ENCODE measurements at regions not wholly inside any gene's neighbourhood (a gene's known extent, or its start where the extent isn't known, plus 50 kb on each side); places are given as distances from the start of the nearest gene placed in this dataset.

DNA sequence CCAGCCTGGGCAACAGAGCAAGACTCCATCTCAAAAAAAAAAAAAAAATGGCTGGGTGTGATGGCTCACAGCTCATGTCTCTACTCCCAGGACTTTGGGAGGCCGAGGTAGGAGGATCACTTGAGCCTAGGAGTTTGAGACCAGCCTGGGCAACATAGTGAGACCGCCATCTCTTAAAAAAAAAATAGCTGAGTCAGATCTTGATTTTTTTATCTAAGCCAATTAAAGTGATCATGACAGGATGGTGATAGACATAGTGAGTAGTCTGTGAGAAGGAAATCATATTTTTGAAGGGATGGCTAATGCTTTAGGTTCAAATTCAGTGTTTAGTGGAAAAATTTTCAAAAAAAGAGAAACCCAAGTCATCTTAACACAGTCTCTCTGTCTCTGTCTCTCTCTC, 114.6 kb upstream of the JARID2 start:
- Histone ChIP-seq H3K4me3 (ENCODE audit: low read depth, low read length) (no peak overlapping the region), H3K27me3 (ENCODE audit: control insufficient read depth, insufficient read depth, low read length) (no peaks in the 10 kb centered on the region), H3K36me3 (ENCODE audit: control insufficient read depth, insufficient read depth, low read length) (no peaks in the 10 kb centered on the region)
- TF ChIP-seq, protein P1, sequence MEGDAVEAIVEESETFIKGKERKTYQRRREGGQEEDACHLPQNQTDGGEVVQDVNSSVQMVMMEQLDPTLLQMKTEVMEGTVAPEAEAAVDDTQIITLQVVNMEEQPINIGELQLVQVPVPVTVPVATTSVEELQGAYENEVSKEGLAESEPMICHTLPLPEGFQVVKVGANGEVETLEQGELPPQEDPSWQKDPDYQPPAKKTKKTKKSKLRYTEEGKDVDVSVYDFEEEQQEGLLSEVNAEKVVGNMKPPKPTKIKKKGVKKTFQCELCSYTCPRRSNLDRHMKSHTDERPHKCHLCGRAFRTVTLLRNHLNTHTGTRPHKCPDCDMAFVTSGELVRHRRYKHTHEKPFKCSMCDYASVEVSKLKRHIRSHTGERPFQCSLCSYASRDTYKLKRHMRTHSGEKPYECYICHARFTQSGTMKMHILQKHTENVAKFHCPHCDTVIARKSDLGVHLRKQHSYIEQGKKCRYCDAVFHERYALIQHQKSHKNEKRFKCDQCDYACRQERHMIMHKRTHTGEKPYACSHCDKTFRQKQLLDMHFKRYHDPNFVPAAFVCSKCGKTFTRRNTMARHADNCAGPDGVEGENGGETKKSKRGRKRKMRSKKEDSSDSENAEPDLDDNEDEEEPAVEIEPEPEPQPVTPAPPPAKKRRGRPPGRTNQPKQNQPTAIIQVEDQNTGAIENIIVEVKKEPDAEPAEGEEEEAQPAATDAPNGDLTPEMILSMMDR (IDR thresholded peaks at IDR 0.05; ENCODE audit: insufficient read depth, low read length, severe bottlenecking): no peak
- no peak for FAIRE-seq
- no peak for DNase-seq (ENCODE audit: low read depth)

DNA sequence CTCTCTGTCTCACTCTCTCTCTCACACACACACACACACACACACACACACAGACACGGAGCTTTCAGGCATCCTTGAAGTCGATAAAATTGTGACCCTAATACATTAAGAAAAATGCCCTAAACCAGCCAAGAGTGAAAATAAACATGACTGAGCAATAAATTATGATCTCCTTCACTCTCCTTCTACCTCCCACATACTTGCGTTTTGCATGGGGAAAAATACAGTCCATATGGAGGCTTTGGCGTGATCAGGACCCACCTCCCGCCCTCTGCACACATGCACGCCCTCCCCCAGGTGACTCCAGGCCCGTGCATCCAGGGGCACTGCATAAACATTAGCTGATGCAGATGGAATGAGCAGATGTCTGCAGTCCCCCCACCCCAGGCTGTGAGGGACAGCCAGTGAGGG, 114.2 kb upstream of the JARID2 start:
- no peak for FAIRE-seq

DNA sequence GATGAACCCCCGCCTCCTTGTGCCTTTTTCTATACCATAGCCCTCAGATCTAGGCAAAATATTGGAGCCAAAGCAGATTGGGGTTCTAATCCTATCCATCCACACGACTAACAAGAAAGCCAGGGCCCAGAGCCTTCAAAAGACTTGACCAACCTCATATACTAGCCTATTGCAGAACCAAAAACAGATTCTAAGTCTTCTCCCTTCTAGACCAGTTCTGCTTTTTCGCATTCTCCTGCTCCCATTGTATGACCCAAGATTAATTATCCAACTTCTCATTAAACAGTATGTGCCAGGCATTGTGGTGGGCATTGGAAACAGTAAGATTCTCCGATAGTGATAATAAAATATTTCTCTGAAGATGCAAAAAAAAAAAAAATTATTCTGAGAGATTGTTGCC, 113.7 kb upstream of the JARID2 start:
- Histone ChIP-seq H3K4me3 (ENCODE audit: low read depth, low read length) (no peak overlapping the region), H3K36me3 (ENCODE audit: control insufficient read depth, insufficient read depth, low read length) (no peaks in the 10 kb centered on the region), H3K27me3 (ENCODE audit: control insufficient read depth, insufficient read depth, low read length) (no peaks in the 10 kb centered on the region)
- FAIRE-seq (no peak), DNase-seq (ENCODE audit: low read depth) (no peak)
- TF ChIP-seq, protein P1 (IDR thresholded peaks at IDR 0.05; ENCODE audit: insufficient read depth, low read length, severe bottlenecking): no peak

More for the DNA sequence above, 114.2 kb upstream of the JARID2 start:
- no peak for DNase-seq (ENCODE audit: low read depth)
- TF ChIP-seq, protein P1 (IDR thresholded peaks at IDR 0.05; ENCODE audit: insufficient read depth, low read length, severe bottlenecking): no peak
- Histone ChIP-seq H3K36me3 (ENCODE audit: control insufficient read depth, insufficient read depth, low read length) (no peaks in the 10 kb centered on the region), H3K4me3 (ENCODE audit: low read depth, low read length) (no peak overlapping the region), H3K27me3 (ENCODE audit: control insufficient read depth, insufficient read depth, low read length) (no peaks in the 10 kb centered on the region)

DNA sequence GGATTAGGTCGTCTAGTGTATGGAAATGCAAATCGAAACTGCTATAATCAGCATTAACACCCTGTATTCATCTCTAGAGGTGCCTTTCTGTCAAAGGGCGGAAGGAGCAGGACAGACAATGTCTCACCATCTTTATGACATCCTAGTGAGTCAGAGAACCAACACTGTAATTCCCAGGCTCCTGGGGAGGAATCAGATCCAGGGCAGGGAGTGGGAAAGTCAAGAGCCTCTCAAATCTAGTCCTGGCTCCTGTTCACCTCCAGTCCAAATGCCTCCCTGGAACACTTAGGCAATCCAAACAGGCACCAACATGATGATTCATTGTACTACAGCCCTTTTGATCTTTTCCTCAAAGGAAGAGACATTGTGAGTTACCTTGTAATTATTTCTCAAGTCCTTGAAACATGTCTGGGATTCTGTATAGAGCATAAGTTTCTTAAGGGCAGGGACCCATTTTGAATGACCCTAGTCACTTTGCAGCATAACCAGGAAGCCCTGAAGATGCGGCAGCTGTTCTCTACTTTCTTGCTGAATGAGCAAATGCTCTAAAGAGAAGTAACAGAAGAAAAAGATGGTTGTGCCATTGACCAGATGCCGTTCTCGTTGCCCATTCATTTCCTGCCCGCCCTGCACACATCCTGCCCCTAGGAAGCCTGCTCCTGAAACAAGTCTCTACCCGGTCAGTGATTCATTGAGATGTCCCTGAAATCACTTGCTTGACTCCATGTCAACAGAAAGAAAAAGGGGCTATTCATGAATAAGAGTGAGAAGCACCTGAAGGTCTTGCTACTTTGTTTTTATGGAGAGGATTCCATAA, 112.8 kb upstream of the JARID2 start:
- Histone ChIP-seq H3K36me3 (ENCODE audit: control insufficient read depth, insufficient read depth, low read length) (no peaks in the 10 kb centered on the region), H3K27me3 (ENCODE audit: control insufficient read depth, insufficient read depth, low read length) (no peaks in the 10 kb centered on the region), H3K4me3 (ENCODE audit: low read depth, low read length) (no peak overlapping the region)
- FAIRE-seq: peak; percentile 96
- DNase-seq (ENCODE audit: low read depth): peak; percentile 100
- TF ChIP-seq, protein P1 (IDR thresholded peaks at IDR 0.05; ENCODE audit: insufficient read depth, low read length, severe bottlenecking): no peak

DNA sequence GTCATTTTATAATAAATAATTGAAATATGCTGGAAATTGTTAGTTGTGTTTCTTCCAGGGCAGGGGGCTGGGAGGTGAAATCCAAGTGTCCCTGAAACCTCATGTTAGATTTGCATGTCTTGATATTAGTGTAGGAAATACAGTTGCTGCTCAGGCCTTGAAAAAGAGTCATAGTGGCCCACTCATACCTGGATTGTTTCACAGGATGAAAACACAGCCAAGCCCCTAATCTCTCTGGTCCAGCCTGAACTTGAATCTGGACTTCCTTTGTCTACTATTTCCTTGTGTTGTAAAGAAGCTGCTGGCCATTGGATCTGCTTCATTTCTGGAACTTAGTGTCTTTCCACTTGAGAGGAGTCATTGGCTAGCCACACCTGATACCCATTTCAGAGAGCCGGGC, 108.8 kb upstream of the JARID2 start:
- TF ChIP-seq, protein P1 (IDR thresholded peaks at IDR 0.05; ENCODE audit: insufficient read depth, low read length, severe bottlenecking): no peak
- no peaks in the 10 kb centered on the region for H3K36me3 ChIP-seq (ENCODE audit: control insufficient read depth, insufficient read depth, low read length)

DNA sequence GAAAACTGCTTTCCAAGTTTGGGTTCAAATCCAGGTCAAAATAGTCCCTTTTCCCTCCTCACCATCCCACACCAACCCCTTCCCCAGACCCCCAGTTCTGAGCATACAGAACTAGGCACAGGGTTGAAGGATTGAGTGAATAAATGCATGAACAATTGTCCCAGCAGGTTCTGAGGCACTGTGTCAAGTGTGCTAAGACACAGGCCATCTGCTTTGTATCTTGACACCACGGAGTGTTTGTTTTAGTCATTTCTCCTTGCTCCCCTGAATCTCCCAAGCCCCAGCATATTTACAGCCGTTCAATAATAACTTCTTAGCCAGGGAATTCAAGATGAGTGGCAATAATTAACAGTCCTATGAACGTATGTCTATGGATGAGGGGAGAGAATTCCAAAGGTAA, 102.8 kb upstream of the JARID2 start:
- TF ChIP-seq, protein P1 (IDR thresholded peaks at IDR 0.05; ENCODE audit: insufficient read depth, low read length, severe bottlenecking): no peak
- Histone ChIP-seq H3K27me3 (ENCODE audit: control insufficient read depth, insufficient read depth, low read length) (no peaks in the 10 kb centered on the region), H3K36me3 (ENCODE audit: control insufficient read depth, insufficient read depth, low read length) (no peaks in the 10 kb centered on the region), H3K4me3 (ENCODE audit: low read depth, low read length) (no peak overlapping the region)
- no peak for FAIRE-seq
- DNase-seq (ENCODE audit: low read depth): no peak

More for the DNA sequence above, 108.8 kb upstream of the JARID2 start:
- Histone ChIP-seq H3K27me3 (ENCODE audit: control insufficient read depth, insufficient read depth, low read length) (no peaks in the 10 kb centered on the region), H3K4me3 (ENCODE audit: low read depth, low read length) (no peak overlapping the region)
- peak; percentile 84 for DNase-seq (ENCODE audit: low read depth)
- FAIRE-seq: no peak
